NK-92 treated with Interleukin-12 subunit alpha and Interleukin-12 subunit beta, amount 100 ng/mL, for 24 hours (cell line): ENCODE measurements at regions not wholly inside any gene's neighbourhood (a gene's known extent, or its start where the extent isn't known, plus 50 kb on each side); places are given as distances from the start of the nearest gene placed in this dataset.
"Not testable (repeated sequence)": the region's sequence is repeated elsewhere in the genome, so short reads cannot be mapped to it uniquely, and the experiment has no call there.

Experiments
- DNase-seq: peaks from one replicate; lab custom pipeline; 2025; lab: John Stamatoyannopoulos, UW

GRCh38 chr4:170271723-170272122 lies 182.0 kb upstream of the AADAT start:
- no peak for DNase-seq

- no peak for DNase-seq
Observed at GRCh38 chr4:170270628-170271027, 180.9 kb upstream of the AADAT start.

DNA sequence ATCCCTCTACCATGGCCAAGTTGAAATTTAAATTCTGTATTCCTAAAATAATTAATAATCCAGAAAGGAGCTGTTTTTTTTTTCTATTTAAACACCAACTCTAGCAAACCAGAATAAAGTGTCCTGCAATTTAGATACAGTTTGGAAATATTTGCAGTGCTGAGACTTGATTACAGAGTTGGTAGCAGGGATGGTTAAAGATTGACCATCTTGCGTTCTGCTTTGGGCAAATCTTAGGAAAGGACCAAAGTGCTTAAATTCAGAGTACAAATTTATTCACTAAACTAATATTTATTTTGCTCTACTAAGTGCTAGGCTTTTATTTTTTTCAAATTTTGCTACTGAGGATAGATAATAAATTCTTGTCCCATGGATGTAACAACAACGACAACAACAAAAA lies 180.2 kb upstream of the AADAT start:
- DNase-seq = no peak

GRCh38 chr4:170259631-170260153 lies 169.9 kb upstream of the AADAT start:
- DNase-seq = peak; percentile 52

GRCh38 chr4:170256807-170257206 lies 167.1 kb upstream of the AADAT start:
- DNase-seq = no peak

DNA sequence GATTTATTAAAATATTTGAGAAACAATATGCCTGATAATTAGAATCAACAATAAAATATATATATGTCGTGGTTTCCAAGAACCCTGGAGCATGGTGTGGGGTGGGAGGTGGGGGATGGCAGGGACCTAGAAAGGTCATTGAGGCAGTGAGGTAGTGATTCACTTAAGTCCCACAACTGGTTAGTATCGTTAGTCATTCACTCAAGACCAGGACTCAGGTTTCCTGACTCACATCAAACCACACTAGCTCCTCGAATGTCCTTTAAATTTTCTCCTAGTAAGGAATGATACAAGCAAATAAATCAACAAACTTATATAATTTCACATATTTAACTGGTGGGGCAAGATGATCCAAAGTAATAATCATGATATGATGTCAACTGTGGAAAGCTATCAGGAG lies 158.8 kb upstream of the AADAT start:
- no peak for DNase-seq

GRCh38 chr4:170248029-170248428 lies 158.3 kb upstream of the AADAT start:
- no peak for DNase-seq

GRCh38 chr4:170247596-170247995 lies 157.8 kb upstream of the AADAT start:
- no peak for DNase-seq

GRCh38 chr4:170243662-170244288 lies 154.0 kb upstream of the AADAT start:
- no peak for DNase-seq

- no peak for DNase-seq
Observed at GRCh38 chr4:170242471-170242870, 152.7 kb upstream of the AADAT start.

GRCh38 chr4:170234800-170235199 lies 145.0 kb upstream of the AADAT start:
- no peak for DNase-seq

DNA sequence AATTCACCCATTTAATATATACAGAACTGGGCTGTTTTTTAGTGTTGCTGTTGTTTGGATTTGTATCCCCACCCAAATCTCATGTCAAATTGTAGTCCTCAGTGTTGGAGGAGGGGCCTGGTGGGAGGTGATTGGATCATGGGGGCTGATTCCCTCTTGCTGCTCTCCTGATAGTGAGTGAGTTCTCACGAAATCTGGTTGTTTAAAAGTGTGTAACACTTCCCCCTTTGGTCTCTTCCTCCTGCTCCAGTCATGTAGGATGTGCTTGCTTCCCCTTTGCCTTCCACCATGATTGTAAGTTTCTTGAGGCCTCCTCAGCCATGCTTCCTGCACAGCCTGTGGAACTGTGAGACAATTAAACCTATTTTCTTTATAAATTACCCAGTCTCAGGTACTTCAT lies 141.6 kb upstream of the AADAT start:
- no peak for DNase-seq

DNA sequence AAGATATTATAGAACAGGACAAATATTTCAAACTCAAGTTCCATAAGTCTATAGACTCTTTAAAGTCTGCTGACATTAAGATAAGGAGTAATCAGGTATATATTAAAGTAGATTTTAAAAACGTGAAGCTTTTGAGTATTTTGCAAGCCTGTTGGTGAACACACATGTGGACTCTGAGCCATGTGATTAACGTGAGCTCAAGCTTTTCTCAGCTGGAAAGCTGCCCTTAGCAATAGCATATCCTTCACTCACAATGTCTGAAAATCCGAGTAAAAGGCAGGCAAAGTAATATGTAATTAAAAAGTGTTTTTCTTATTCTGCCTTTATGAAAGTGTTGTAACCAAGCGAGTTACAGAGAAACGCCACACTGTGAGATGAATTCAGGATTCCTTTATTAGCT lies 140.5 kb upstream of the AADAT start:
- no peak for DNase-seq

- DNase-seq = no peak
Observed at GRCh38 chr4:170229006-170229405, 139.2 kb upstream of the AADAT start.

GRCh38 chr4:170227928-170228327 lies 138.2 kb upstream of the AADAT start:
- no peak for DNase-seq

DNA sequence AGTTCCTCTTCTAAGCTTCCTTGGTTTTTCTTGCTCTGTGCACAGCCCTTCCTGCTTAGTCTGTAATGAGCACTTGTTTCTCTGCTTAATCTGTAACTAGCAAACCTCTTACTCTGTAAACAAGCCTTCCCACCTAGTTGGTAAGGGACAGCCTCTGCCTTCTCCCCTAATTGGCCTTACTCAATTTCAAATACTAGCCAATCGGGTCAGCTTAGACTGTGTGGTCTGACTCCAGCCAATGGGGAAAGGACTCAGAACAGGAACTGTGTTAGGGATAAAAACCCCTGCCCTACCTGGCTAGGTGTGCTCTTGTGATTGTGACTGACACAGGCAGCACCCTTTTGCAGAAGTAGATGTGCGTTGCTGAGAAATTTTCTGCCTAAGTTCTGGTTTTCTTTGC lies 136.5 kb upstream of the AADAT start:
- DNase-seq = no peak

DNA sequence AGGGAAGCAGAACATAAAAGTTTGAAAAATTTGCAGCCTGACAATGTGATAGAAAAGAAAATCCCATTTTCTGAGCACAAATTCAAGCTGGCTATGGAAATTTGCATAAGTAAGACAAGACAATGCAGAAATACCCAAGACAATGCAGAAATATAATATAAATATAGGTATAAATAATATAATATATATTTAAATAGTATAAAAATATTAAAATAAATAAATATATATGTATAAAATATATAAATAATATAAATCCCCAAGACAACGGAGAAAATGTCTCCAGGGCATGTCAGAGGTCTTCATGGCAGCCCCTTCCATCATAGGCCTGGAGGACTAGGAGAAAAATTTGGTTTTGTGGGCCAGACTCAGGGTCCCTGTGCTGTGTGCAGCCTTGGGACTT lies 125.0 kb upstream of the AADAT start:
- no peak for DNase-seq

DNA sequence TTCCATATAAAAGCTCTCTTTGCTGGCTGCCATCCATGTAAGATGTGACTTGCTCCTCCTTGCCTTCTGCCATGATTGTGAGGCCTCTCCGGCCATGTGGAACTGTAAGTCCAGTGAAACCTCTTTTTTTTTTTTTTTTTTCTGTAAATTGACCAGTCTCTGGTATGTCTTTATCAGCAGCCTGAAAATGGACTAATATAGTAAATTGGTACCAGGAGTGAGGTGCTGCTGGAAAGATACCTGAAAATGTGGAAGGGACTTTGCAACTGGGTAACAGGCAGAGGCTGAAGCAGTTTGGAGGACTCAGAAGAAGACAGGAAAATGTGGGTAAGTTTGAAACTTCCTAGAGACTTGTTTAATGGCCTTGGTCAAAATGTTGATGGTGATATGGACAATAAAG lies 124.3 kb upstream of the AADAT start:
- no peak for DNase-seq

- DNase-seq = no peak
Observed at GRCh38 chr4:170202721-170203120, 113.0 kb upstream of the AADAT start.

DNA sequence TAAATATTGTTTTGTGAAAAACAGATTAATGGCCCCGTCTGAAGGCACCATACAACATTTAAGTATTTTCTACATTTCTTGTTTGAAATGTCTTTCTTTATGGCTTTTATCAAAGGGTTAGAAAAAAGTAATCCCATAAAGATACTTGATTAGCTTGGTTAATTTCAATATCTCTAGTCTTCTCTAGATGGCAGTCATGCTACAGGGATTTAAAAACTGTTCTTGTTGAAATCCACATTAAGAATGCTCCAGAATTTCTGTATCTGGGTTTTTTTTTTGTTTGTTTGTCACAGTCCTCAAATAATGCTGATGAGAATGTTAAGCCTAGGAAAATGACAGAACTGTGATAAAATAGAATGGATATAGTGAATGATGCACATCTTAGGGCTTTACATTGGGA lies 109.0 kb upstream of the AADAT start:
- DNase-seq = no peak

DNA sequence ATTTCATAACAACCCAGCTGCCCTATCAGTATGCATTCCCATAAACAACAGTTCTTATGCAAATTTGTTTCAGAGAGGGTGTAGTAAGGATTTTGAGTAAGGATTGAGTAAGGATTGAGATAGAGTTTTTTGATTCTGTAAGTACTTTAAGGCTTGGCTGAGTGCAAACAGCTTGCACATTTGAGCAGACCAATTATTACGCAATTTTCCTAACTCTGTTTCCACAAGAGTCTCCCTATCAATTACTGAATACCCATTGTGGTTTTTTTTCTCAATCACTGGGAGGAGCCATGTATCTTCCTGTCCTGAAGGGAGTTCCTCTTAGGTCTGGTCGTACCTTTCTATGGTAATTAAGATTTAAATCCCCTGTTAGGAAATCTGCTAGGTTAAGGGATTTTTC lies 105.0 kb upstream of the AADAT start:
- not testable (repeated sequence) for DNase-seq

GRCh38 chr4:170193496-170193895 lies 103.7 kb upstream of the AADAT start:
- DNase-seq = no peak

DNA sequence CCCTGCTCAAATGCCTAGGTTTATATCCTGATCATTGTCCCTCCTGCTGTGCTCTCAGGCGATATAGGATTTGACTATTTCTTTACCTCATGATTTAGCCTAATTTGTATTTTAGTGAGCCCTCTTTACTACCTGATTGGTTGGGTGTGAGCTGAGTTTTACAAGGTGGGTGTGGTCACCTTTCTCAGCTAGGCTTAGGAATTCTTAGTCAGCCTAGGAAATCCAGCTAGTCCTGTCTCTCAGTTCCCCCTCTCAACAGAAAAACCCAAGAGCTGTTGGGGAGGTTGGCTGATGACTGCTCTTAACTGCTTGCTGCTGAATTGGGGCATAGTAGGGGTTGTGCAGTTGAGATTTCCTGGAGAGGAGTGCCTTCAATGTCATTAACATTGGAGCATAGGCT lies 100.5 kb upstream of the AADAT start:
- no peak for DNase-seq

GRCh38 chr4:170170861-170171260 lies 81.1 kb upstream of the AADAT start:
- no peak for DNase-seq
